Stomach (tissue), 8 donors: ENCODE measurements at regions not wholly inside any gene's neighbourhood (a gene's known extent, or its start where the extent isn't known, plus 50 kb on each side); places are given as distances from the start of the nearest gene placed in this dataset.
A peak's percentile ranks its signal among the peaks of the same experiment; 100 is the strongest.

Source experiments
- DNase-seq, 2 donors: peaks; one replicate each; pipeline versions ENCODE4 v3.0.0 to v3.0.0-alpha.2; 2013 to 2019
- H3K27ac ChIP-seq, 5 donors: fragments of 200-600 bp in 4 of 5; sonication (generic) in 4 of 5; one replicate each; pipeline ENCODE4 v1.5.1; 2013 to 2019; ENCODE audit warnings: mild to moderate bottlenecking in 1 of 5, moderate library complexity in 1 of 5
- H3K27me3 ChIP-seq, 3 donors: fragments of 200-600 bp; sonication (generic); one replicate each; pipeline ENCODE4 v1.5.1; 2017 to 2019; ENCODE audit warnings: mixed run types in 1 of 3
- H3K36me3 ChIP-seq, 4 donors: fragments of 200-600 bp; sonication (generic); 1 replicate in 3 of 4; 2 replicates in 1 of 4; pipeline ENCODE4 v1.5.1; 2016 to 2019
- H3K4me1 ChIP-seq, 4 donors: fragments of 200-600 bp; sonication (generic); one replicate each; pipeline ENCODE4 v1.5.1; 2016 to 2019
- H3K4me3 ChIP-seq, 4 donors: fragments of 200-600 bp; sonication (generic) in 3 of 4; one replicate each; pipeline ENCODE4 v1.5.1; 2016 to 2019; ENCODE audit warnings: mild to moderate bottlenecking in 1 of 4
- H3K9me3 ChIP-seq, 4 donors: fragments of 200-600 bp; sonication (generic); one replicate each; pipeline ENCODE4 v1.5.1; 2016 to 2019
- EP300 ChIP-seq: sonication (generic); formaldehyde crosslinking; IDR thresholded peaks from one replicate; pipeline ENCODE4 v1.6.1; 2017; ENCODE audit warnings: antibody characterized with exemption
- POLR2A ChIP-seq, 4 donors: fragments of 450-650 bp; IDR thresholded peaks; one replicate each; pipeline ENCODE4 v1.6.1; 2016; ENCODE audit warnings: antibody characterized with exemption in 4 of 4, control low read depth in 2 of 4, mild to moderate bottlenecking in 1 of 4, moderate library complexity in 1 of 4
- POLR2AphosphoS5 ChIP-seq, 3 donors: sonication (generic); formaldehyde crosslinking; IDR thresholded peaks; one replicate each; pipeline ENCODE4 v1.6.1; 2016; ENCODE audit warnings: antibody characterized with exemption in 3 of 3
- WGBS, 5 donors: extraction: QIAGEN DNeasy Blood & Tissue Kit in 3 of 5; methylation state at CpG; one replicate each; pipeline versions ENCODE4 v1.1.5 to v1.1.7; 2013 to 2018; 5-methylcytosine and 5-hydroxymethylcytosine counted together
- intact Hi-C: fragments of 100-400 bp; cut with DNase I; formaldehyde crosslinking; loops from one replicate; pipeline ENCODE4 v1.15.1; 2023; ENCODE audit warnings: low total_unique reads
- TF ChIP-seq, protein P1 (sequence below), 7 experiments: fragments of 450-650 bp in 4 of 7; fragments of 200-600 bp in 3 of 7; sonication (generic) in 3 of 7; IDR thresholded peaks; one replicate each; pipeline ENCODE4 v1.5.1; 2016 to 2019; ENCODE audit warnings: antibody characterized with exemption in 7 of 7, control low read depth in 2 of 7, mild to moderate bottlenecking in 1 of 7
- donor health status: healthy with polysubstance abuse.
- donor health status: Bipolar disorder and iron deficiency.
- donor health status: healthy.

DNA sequence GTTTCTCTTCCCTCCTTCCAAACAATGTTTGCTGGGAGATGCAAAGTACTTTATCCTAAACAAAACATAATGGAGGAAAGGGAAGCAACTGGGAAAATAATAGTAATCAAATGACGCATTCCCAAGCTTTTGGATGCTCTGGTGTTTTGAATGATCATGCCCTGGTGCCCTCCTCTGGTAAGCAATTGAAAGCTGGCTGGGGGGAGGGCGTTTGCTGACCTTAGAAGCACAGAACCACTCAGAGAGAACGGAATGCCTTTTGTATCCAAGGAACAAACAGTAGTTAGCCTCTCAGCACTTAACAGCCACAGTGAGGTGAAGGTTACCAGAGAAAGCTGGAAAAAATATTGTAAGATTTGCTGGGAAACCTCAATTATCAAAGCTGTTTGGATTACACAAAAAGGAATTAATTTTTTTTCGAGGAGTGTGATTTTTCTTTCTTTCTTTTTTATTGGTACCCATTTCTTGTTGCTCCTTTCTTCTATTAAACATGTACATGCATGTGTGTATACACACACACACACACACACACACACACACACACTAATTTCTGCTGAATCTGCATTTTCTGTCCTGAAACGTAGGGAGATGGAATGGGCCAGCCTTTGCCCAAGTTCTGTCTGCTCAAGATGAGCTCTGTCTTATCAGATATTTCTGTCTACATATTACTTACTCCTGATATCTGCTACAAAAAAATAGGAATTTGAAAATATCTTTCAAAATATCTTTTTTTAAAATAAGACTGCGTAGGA is 155.8 kb upstream of the IGFBP7 start:
- intact Hi-C loops = no loop called here
- TF ChIP-seq POLR2AphosphoS5 (IDR thresholded peaks at IDR 0.05) (no peak), EP300 (no peak), POLR2A (IDR thresholded peaks at IDR 0.05) (no peak)
- TF ChIP-seq, protein P1, sequence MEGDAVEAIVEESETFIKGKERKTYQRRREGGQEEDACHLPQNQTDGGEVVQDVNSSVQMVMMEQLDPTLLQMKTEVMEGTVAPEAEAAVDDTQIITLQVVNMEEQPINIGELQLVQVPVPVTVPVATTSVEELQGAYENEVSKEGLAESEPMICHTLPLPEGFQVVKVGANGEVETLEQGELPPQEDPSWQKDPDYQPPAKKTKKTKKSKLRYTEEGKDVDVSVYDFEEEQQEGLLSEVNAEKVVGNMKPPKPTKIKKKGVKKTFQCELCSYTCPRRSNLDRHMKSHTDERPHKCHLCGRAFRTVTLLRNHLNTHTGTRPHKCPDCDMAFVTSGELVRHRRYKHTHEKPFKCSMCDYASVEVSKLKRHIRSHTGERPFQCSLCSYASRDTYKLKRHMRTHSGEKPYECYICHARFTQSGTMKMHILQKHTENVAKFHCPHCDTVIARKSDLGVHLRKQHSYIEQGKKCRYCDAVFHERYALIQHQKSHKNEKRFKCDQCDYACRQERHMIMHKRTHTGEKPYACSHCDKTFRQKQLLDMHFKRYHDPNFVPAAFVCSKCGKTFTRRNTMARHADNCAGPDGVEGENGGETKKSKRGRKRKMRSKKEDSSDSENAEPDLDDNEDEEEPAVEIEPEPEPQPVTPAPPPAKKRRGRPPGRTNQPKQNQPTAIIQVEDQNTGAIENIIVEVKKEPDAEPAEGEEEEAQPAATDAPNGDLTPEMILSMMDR (IDR thresholded peaks at IDR 0.05) = no peak
- Histone ChIP-seq H3K27ac (no peak overlapping the region), H3K4me3 (no peak overlapping the region), H3K9me3 (peaks cover 0 to 16% (median 2%) of the 10 kb centered on the region in 4 donors), H3K36me3 (no peaks in the 10 kb centered on the region), H3K27me3 (no peaks in the 10 kb centered on the region), H3K4me1 (no peaks in the 10 kb centered on the region)
- 38 to 44% (median 41%) methylated on average over 6 of the region's 6 CpGs for WGBS, 5 donors
- DNase-seq = peak in 1 of 2 donors; percentile 12

- no peaks in the 10 kb centered on the region for H3K9me3 ChIP-seq
- H3K4me1 ChIP-seq = no peaks in the 10 kb centered on the region
- no peak overlapping the region for H3K4me3 ChIP-seq
- H3K27ac ChIP-seq = no peak overlapping the region
- no peaks in the 10 kb centered on the region for H3K36me3 ChIP-seq
- intact Hi-C loops = no loop called here
- no peak for DNase-seq
- no peaks in the 10 kb centered on the region for H3K27me3 ChIP-seq
- TF ChIP-seq POLR2AphosphoS5 (IDR thresholded peaks at IDR 0.05) (no peak), EP300 (no peak), POLR2A (IDR thresholded peaks at IDR 0.05) (no peak)
- TF ChIP-seq, protein P1 (IDR thresholded peaks at IDR 0.05) = no peak
Observed at GRCh38 chr4:57254754-57255153, 144.6 kb upstream of the IGFBP7 start.

- intact Hi-C loops = no loop called here
- Histone ChIP-seq H3K36me3 (no peaks in the 10 kb centered on the region), H3K4me1 (no peaks in the 10 kb centered on the region), H3K27ac (no peak overlapping the region), H3K4me3 (no peak overlapping the region), H3K9me3 (no peaks in the 10 kb centered on the region), H3K27me3 (no peaks in the 10 kb centered on the region)
- DNase-seq = no peak
- TF ChIP-seq POLR2A (IDR thresholded peaks at IDR 0.05) (no peak), EP300 (no peak), POLR2AphosphoS5 (IDR thresholded peaks at IDR 0.05) (no peak)
- TF ChIP-seq, protein P1 (IDR thresholded peaks at IDR 0.05) = no peak
- WGBS, 5 donors = 10 to 23% (median 13%) methylated on average over 1 of the region's 1 CpG
Observed at GRCh38 chr4:57249083-57249482, 138.9 kb upstream of the IGFBP7 start.

DNA sequence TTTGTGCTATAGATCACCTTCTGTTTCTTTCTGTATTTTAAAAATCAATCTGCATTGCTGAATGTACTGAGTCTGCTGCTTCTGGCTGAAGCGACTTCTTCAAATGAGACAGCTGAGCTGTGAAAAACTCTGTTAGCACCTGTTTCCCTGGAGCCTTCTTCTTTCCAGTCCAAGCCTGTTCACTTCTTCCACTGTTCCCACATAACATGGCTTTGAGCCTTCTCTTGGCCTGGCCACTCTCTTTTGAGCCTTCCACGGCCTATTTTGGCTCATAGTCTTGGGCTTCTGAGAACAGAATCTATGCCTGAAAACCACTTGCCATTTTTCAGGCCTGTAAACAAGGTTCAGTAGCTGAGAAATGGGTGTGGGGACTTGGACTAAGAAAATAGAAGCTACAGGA is 132.9 kb upstream of the IGFBP7 start:
- no peak for DNase-seq
- TF ChIP-seq EP300 = no peak
- no peak for TF ChIP-seq POLR2AphosphoS5 (IDR thresholded peaks at IDR 0.05)
- no peak for TF ChIP-seq POLR2A (IDR thresholded peaks at IDR 0.05)
- TF ChIP-seq, protein P1 (IDR thresholded peaks at IDR 0.05) = no peak
- Histone ChIP-seq H3K27me3 (no peaks in the 10 kb centered on the region), H3K4me1 (no peaks in the 10 kb centered on the region), H3K36me3 (no peaks in the 10 kb centered on the region), H3K9me3 (no peaks in the 10 kb centered on the region), H3K27ac (no peak overlapping the region), H3K4me3 (no peak overlapping the region)
- intact Hi-C loops = no loop called here
- WGBS, 5 donors = 66 to 87% (median 79%) methylated on average over 2 of the region's 2 CpGs
